ENCODE measurements at regions not wholly inside any gene's neighbourhood (a gene's known extent, or its start where the extent isn't known, plus 50 kb on each side); places are given as distances from the start of the nearest gene placed in this dataset.

DNA sequence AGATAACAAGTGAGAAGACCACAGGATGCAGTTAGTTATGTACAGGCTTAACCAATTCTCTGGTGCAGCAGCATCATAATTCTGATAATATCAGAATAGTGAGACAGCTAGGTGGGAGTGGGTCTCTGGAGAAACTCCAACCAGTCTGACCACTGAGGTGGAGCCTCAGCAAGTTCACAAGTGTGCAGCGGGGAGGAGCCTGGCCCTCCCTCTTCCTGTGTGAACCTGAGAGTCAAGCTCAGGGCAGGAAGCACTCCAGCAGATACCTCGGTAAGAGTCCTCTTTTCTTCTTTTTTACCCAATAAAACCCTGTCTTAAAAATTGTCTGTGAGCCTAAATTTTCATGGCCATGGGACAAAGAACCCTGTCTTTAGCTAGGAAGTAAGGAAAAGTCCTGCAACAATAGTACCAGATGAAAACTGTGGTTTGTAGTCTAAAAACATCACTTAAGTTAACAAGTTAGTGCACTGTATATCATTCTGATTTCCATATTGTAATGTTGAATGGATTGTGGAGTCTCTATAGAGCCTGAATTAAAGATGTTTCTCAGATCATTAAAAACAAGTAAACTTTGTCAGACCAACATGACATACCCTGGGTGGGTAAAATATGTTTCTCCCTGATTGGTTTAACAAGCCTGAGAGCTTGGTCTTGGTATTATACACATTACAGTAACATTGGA, 370.8 kb downstream of the TMEM182 start:
- Histone ChIP-seq H3K27me3 (ENCODE audit: insufficient read depth, low read length) (no peaks in the 10 kb centered on the region), H4K91ac (ENCODE audit: insufficient read length, low read depth, low read length) (no peak overlapping the region), H4K8ac (replicated peaks; ENCODE audit: insufficient read length, low read depth, low read length) (no peak overlapping the region), H3K23me2 (ENCODE audit: insufficient read length, low read depth, low read length, poor library complexity, severe bottlenecking) (no peaks in the 10 kb centered on the region), H4K20me1 (ENCODE audit: control insufficient read depth, insufficient read depth, insufficient read length) (no peaks in the 10 kb centered on the region), H3K23ac (ENCODE audit: insufficient read length, low read depth, low read length) (no peak overlapping the region), H3K56ac (ENCODE audit: insufficient read length, low read depth, low read length) (no peak overlapping the region), H2BK120ac (ENCODE audit: low read depth, low read length, poor library complexity, severe bottlenecking) (no peak overlapping the region), H3K79me1 (ENCODE audit: insufficient read depth, low read depth, low read length, poor library complexity, severe bottlenecking) (no peaks in the 10 kb centered on the region), H3K79me2 (ENCODE audit: insufficient read depth, low read length) (no peaks in the 10 kb centered on the region), H2BK15ac (ENCODE audit: low read depth, low read length) (no peak overlapping the region), H3K14ac (ENCODE audit: insufficient read depth, low read length) (no peak overlapping the region), H3K4me1 (ENCODE audit: insufficient read depth, low read length) (no peaks in the 10 kb centered on the region), H3K4ac (ENCODE audit: low read depth, low read length) (no peak overlapping the region), H3K9ac (ENCODE audit: extremely low read depth, insufficient read length, low read length) (no peak overlapping the region), H3K27ac (ENCODE audit: insufficient read length, low read depth, low read length) (no peak overlapping the region), H3T11ph (ENCODE audit: low read length) (no peak overlapping the region), H2BK5ac (ENCODE audit: insufficient read length, low read length) (no peak overlapping the region), H2BK12ac (ENCODE audit: insufficient read length, low read depth, low read length) (no peak overlapping the region), H2AFZ (ENCODE audit: low read length) (no peak overlapping the region), H3K4me2 (ENCODE audit: insufficient read depth, insufficient read length, low read length) (no peak overlapping the region), H2AK5ac (ENCODE audit: insufficient read length, low read length) (no peak overlapping the region), H2BK20ac (ENCODE audit: low read depth, low read length, poor library complexity, severe bottlenecking) (no peak overlapping the region), H3K18ac (ENCODE audit: insufficient read length, low read depth, low read length) (no peak overlapping the region), H3K9me3 (ENCODE audit: control insufficient read depth, low read depth, low read length) (no peaks in the 10 kb centered on the region), H4K5ac (ENCODE audit: insufficient read length, low read depth, low read length) (no peak overlapping the region)
- Mint-ChIP-seq H3K27ac (no peak overlapping the region), H3K4me3 (no peak overlapping the region), H3K27me3 (ENCODE audit: low read depth) (no peaks in the 10 kb centered on the region), H3K4me1 (no peaks in the 10 kb centered on the region), H3K9me3 (peaks cover 13 to 14% of the 10 kb centered on the region in 2 experiments), H3K36me3 (ENCODE audit: insufficient read depth in 1 of 3, low read depth in 3 of 3) (peaks cover 2 to 12% (median 4%) of the 10 kb centered on the region in 3 experiments; a peak in 5 of 7 replicates)
- WGBS (ENCODE audit: extremely low coverage, insufficient read length, low lambda C conversion rate), result no CpG with 5 or more reads among the region's 2 CpGs
- TF ChIP-seq, protein P1, sequence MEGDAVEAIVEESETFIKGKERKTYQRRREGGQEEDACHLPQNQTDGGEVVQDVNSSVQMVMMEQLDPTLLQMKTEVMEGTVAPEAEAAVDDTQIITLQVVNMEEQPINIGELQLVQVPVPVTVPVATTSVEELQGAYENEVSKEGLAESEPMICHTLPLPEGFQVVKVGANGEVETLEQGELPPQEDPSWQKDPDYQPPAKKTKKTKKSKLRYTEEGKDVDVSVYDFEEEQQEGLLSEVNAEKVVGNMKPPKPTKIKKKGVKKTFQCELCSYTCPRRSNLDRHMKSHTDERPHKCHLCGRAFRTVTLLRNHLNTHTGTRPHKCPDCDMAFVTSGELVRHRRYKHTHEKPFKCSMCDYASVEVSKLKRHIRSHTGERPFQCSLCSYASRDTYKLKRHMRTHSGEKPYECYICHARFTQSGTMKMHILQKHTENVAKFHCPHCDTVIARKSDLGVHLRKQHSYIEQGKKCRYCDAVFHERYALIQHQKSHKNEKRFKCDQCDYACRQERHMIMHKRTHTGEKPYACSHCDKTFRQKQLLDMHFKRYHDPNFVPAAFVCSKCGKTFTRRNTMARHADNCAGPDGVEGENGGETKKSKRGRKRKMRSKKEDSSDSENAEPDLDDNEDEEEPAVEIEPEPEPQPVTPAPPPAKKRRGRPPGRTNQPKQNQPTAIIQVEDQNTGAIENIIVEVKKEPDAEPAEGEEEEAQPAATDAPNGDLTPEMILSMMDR (conservative IDR thresholded peaks at IDR 0.05), result no peak
- no peak for DNase-seq
